ENCODE measurements at regions not wholly inside any gene's neighbourhood (a gene's known extent, or its start where the extent isn't known, plus 50 kb on each side); places are given as distances from the start of the nearest gene placed in this dataset.
A peak's percentile ranks its signal among the peaks of the same experiment; 100 is the strongest.

DNA sequence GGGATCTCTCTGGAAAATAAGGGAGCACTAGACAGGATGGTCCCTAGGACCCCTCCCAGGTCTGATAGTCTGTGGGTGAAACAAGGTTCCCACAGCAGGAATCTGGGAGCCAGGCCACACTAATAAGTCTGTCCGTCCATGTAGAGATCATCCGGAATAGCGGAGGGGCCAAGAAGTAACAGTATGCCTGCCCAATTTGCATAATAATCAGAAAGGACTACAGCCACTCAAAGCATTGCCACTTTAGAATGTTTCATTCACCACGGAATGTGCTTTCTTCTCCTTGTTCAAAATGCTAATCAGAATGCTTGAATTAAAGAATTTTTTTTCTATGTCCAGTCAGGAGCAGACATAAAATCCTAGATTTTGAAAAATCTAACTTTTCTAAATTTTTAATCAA is 254.9 kb downstream of the ACTL7B start:
- no peak for DNase-seq

DNA sequence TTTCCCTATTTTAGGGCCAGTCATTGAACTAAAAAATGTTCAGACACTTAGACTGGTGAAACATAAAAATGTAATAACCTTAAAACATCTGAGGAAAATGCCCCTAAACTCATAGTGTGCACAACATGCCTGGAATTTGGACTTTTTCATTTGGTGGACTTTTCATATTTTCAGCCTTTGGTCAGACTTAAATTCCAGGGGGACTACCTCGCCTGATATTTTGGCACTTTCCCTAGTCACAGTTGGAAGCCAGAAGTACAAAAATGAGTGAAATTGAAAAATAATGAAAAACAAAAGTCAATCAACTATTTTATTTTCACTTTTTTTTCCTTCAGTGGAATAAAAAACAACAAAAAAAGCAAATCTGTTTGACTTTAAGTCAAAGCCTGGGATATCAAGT is 256.2 kb downstream of the ACTL7B start:
- no peak for DNase-seq

DNA sequence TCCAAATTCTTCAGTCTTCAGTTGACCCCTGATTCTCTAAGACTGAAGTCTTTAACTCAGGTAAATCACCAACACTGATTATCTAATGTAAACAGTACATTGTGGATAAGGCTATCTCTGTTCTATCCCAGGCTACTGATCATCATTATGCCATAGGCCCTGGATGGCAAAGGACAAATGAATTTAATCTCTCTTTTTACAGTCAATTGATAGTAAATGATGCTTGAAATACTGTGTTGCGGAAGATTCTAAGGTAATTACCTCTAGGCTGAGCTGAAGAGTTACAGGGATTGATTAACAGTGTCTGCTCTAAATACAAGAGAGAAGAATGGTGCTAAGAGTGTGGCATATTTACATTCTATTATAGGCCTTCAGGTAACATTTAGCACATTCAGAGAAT is 264.7 kb downstream of the ACTL7B start:
- DNase-seq = no peak

DNA sequence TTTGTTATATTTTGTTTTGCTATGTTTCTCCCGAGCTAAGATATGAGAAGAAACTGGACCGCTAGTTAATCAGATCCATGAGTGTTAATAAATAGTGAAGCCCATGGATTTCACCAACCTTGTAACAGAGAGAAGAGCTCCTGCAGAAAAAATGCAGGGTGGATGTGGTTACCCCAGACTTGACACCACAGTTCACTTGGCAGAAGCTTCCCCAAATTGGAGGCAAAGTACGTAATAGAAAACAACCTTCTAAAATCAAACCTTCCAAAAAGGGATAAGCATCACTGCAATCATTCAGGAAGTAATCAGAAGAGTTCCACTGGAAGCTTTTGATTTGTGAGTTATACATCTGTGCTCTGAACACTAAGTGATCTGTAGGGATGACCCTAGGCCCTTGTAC is 267.5 kb downstream of the ACTL7B start:
- DNase-seq = no peak

DNA sequence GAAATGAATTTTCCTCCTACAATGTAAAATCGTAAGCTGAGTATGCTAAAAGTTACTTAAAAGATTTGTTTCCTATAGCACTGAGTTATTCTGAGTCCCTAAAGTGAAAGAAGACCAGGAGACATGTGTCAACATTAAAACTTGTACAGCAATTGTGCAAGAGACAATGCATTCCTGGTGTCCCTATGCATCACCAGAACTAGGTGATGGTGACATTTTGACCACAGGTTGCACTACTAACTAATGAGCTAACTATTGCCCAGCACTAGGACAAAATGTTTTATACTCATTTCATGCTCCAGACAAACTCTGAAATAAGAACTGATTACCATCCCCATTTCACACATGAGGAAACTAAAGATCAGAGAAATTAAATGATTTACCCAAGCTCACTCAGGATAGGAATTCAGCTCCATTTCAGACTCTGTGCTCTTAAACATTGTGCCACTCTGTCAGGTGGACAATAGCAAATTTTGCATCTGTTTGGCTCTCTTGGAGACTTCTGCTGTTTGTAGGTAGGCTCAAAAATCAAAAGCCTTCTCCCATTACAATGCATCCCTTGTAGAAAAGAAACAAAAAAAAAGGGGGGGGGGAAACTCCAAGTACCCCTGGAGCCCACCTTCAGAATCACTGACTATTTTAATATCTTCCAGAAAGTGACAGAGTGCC is 269.2 kb downstream of the ACTL7B start:
- no peak for DNase-seq

DNA sequence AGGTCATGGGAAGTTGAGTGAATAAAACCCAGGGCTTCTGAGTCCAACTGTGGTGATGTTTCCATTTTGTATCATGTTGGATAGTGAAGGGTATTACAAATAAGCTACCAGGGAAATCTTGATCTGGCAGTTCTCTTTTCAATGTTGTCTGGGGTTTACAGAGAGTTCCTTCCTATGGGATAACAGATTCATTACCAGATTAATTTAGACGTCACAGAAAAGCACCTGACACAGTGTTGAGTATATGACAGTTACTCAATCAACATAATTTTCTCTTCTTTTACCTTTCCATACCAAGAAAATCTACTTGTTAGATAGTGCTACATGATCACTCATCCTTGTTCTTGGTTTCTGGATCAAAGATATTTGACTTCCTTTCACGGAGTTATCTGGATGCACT is 270.9 kb downstream of the ACTL7B start:
- no peak for DNase-seq

DNA sequence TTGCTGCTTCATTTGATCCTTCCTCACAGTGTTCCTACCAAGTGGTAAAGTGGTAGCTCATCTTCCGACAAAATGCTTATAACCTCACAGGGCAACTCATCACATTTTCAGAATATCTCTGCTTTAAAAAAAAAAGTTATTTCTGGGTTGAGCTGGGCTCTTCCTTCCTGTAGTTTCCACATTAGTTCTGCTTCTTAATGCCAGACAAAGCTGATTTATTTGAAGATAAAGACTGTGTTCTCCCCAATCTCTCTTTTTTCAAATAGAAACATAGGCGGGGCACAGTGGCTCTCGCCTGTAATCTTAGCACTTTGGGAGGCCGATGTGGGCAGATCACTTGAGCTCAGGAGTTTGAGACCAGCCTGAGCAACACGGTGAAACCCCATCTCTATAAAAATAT is 273.1 kb downstream of the ACTL7B start:
- DNase-seq = no peak

DNA sequence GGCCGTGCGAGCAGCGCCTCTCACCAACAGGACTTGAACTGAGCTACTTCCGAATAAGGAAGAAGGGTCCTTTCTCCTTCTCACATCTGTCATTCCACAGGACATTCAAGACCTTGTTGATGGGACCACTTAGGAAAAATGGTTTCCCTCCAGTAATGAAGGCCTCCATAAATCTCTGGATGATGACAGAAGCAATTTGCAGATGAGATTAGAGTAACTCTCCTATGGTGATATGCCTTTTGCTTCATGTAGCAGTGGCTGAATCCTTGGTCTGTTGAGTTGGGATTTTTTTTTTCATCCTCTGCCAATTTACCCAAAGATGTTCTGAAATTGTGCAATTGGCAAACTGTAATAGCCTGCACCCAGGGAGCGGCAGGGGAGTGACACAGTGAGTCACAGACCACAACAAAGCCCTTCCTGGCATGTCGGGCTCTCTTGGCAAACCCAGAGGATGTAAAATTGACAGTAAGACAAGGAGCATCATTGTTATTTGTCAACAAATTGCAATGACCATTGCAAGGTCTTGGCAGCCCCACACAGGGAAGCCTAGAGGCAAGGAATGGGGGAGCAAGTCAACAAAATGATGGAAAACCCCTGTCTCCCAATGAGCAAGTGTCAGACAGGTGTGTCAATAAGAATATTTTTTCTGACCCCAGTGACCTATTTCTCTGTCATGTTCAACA is 275.9 kb downstream of the ACTL7B start:
- no peak for DNase-seq

DNA sequence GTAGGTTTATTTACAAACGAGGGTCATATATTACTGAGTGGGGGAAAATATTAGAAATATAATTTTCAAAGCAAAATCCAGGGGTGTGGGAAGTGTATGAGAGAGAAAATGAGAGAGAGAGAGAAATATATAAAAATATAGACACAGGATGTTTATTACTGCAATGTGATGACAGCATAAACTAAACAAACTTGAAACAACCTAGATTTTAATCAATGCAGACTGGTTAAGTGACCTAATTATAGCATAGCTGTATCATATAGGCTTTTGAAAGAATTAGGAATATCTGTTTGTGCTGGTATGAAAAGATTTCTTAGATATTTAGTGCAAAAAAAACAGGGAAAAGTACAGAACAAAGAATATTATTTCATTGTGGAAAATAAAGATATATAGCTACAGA is 280.5 kb downstream of the ACTL7B start:
- no peak for DNase-seq

DNA sequence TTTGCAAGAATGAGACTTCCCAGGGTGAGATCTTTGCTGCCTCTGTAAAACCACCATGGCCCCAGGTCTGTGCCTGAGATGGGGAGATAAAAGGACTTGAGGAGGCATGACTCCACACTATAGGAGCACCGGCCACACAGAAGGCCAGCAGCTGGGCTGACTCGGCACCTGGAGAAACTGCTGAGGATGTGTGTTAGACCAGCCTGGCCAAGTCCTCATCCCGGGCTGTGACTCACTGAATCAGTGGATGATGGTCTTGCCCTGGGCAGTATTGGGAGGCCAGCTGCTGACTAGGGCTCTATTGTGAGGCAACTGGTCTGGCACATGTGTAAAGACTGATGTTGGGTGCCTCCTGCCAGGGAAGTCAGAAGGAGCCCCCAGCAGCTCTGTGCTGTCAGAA is 286.2 kb downstream of the ACTL7B start:
- DNase-seq = no peak

DNA sequence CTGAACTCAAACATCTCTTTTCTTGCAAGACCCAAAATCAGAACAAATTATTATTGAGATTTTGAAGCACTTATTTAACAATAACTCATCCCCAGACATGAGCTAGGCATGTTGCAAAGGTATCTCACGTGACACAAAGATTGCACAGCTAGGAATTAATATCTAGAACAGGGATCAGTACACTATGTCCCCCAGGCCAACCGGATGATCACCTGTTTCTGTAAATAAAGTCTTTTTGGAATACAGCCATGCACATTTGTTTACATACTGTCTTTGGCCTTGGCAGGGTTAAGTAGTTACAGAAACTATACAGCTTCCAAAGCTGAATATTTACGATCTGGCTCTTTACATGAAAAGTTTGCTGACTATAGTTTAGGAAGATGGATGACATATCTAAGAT is 287.7 kb downstream of the ACTL7B start:
- no peak for DNase-seq

DNA sequence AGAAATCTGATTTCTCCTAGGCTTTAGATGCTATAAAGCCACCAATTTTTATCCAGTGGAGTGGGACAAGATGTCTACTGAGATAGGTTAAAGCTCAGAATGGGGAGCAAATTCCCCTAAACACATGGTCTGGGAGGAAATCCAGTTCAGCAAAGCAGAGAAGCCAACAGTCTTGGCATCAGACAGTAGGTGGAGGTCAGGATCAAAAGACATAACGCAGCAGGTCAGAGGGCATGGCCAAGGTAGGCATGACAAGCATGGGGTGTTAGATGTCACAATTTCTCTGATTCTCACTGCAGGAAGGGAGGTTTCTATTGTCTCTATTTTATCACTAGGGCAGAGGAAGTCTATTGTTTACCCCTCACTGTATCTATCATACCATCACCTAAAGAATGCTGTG is 288.2 kb downstream of the ACTL7B start:
- DNase-seq = no peak

DNA sequence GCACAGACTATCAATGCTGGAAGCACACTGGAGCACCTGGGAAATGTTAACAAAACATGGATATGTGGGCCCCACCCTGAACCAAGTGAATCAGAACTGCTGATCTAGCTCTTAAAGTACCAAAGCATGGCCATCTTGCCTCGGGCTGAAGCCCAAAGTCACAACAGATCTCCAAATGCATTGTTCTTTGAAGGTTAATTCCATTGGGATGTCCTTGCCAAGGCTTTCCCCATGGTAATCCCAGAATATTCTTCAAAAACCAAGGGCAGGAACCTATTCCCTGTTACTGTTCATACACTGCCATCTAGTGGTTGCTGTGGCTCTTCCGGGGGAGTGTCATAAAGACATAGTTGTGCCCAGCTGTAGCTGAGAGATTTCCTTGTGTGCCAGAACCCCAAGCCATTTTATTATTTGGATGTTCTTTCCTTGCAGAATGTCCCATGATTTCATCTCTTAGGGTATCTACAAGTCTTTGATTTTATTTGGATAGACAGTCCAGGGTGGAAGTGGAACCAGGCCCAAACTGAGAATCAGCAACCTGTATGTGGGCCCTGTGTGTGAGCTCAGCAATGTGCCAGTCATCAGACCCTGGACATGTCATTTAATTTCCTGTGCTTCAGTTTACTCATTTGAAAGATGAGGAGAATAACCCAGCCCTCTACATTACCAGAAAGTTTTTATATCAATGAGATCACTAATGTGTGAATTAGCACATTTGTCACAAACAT is 290.0 kb downstream of the ACTL7B start:
- no peak for DNase-seq

DNA sequence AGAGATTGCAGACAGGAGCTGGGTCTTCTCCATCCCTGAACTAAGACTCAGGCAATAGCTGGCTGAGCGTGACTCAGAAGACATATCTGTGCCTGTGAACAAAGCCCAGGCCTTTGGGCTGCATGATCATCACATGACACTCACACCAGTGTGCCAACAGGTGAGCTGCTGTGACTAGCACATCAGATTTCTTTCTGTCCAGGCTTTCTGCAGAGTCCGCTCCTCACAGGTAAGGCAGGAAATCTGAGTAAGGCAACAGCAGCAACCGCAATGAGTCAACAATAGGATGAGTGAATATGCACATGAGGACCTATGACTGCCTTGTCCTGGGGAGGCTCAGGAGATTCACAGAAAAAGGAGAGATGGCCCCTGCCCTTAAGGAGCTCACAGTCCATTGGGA is 293.6 kb downstream of the ACTL7B start:
- no peak for DNase-seq

DNA sequence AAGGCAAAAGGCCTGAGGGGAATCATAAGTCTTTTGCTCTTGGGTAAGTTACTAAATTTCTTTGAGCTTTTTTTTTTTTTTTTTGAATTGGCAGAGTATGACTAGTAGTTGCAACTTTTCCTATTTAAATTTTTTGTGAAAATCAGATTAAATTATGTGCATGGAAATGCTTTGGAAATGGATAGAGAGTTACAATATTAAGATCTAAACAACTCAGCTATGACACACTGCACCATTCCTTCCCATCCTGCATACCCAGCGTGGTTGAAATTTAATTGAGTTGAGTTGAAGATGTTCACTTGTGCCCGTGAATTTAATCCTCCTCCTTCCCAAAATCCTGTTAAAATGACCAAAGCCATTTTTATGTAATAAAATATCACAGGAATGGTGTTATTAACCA is 296.4 kb downstream of the ACTL7B start:
- no peak for DNase-seq

DNA sequence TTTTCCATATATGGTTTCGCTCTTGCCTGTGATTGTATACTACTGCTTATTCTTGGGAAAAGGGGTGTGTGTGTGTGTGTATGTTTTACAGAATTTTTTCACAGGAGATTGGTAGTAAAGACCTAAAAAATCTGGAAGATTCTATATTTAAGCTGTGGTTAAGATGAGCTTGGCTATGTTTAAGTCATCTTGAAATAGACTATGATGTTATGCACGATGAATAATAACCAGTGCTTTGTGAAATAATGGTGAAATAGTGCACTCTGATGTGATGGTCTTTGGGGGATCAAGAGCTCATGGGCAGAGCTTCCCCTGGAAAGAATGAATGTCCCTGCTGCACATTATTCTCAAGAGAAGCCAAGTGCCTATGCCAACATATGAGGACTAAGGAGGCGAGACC is 301.0 kb downstream of the ACTL7B start:
- DNase-seq = no peak

DNA sequence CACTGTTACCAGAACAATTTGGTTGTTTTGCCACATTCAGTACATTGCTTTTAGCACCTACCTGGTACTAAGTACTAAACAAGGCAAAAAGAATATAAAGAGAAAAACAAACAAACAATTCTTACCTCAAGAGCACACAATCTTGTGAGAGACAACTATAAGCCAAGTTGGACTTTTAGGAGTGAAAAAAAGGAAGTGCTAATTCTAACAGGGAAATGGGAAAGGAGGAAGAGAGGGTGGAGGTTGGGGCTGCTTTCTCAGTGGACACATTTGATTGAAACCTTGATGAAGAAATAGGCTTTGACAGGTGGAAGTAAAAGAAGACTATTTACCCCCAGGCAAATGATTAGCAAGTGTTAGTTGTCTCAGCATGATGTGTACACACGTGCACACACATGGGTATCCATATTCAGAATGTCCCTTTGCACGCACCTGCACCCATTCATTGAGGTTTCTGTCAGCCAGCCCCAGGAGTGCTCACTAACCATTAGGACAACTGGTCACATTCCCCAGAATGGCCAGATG is 302.6 kb downstream of the ACTL7B start:
- no peak for DNase-seq

DNA sequence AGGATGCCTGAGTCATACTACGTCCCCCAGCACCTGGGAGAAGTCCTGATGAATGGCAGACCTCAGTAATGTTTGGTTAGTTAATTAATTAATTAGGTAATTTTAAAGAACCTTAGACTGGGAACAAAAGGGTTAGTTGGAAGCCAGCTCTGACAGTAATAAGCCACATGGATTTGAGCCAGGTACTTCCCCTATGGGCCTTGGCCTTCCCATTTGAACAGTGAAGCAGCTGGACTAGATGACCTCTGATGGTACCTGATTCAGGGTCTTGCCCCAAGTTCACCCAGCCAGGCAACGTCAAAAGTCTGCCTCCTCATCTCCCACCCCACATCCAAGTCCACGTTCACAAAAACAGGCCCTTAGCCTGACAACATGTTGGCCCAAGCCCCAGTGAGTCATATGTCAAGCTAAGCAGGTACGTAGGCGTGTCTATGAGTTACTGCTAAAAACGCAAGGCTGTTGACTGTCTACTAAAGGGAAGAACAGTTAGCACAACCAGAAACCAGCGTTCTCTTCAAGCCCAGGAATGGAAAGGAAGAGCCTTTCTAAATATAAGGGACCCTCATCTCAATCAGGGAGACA is 303.2 kb downstream of the ACTL7B start:
- no peak for DNase-seq

DNA sequence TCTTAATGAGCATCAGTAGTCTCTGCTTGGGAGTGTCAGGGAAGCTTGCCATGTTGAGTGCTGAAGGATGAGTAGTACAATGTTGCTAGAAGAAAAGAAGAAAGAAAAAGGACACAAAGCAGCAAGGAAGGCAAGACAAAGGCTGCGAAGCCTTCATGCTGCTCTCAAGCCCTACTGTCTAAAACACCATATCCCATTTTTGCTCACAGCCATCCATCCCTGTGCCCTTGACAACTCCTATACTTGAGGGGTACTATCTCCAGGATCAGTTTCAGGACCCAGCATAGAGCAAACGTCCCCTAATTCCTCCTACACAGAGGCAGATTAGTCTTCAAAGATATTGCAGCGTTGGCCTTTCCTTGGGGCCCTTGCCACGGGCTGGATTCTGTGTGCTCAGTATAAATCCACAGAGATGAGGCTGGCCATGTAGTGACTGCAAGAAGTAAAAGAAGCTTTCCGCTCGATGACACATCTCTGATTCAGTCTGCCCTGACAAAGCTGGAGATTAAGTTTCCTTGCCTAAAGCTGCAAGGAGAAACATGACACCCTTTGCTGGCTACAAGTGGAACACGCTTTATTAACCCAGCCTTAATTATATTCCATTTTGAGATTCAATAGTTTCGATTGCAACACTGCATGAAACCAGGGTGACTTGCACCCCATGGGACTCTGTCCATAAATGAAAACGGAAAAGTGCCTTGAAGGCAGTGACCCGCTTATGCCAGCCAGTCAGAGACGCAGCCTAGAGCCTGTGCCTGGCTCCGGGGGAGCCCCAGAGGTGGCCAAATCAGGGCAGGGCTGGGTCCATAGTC is 304.6 kb downstream of the ACTL7B start:
- peak; percentile 75 for DNase-seq

DNA sequence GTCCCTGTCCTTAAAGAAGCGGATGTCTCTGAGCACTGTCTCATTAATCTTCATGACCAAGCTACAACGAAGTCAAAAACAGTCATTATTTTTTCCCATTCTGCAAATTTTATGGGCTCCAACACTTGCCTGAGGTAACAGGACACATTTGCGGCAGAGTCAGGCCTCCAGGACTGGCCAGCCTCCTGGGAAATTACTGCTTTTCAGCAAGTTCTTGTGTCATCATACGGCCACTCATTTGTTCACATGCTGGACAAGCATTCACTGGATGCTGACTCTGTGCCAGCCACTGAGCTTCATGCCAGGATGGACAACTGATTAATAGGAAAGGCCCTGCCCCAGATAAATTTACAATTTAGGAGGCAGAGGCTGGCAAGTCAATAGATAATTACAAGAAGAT is 305.7 kb downstream of the ACTL7B start:
- no peak for DNase-seq

DNA sequence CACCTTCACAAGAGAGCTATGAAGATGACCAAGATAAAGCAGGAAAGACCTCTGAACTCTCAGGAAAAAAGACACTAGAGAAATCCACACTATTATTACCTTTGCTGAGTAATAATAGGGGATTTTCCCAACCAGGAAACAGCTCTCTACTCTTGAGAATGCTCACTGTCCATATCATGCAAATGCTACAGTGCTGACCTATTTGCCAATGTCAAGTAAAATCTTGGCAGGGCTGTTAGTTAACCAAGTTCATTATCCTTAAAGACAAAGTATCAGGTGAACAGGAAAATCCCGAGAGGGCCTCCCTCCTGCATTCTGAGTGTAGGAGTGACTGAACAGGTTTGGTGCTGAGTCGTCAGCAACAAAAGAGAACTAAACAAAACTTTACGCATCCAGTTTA is 306.6 kb downstream of the ACTL7B start:
- DNase-seq = no peak

DNA sequence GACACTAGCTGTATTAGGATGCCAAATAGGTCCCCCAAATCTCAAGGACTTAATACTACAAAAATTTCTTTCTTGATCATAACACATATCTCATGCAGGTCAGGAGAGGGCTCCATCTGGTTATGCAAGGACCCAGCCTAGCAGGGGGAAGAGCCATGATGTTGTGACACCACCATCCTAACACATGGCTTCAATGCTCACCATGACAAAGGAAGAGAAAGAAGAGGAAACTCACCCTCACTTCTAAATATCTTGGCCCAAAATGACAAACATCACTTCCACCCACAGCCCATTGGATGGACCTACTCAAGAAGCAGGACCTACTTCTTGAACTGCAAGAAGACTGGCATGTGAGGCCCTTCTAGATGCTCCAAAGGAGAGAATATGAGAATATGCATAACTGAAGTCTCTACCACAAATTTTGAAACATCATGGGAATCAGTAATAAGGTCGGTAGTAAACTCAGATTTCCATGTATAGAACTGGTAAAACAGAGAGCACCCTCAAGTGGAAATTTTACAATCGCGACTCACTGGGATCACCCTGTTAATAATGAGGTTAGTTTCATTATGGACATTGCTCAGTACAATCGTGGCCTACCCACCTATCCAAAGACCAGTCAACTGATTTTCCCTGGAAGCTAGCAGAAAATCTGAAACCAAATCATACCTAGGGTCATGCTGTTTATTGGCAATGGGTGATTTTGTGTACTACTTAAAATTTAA is 308.2 kb downstream of the ACTL7B start:
- DNase-seq = no peak

All from NCI-H524 treated with DMSO at 0.1 percent for 48 hours (cell line).